ENCODE measurements at regions not wholly inside any gene's neighbourhood (a gene's known extent, or its start where the extent isn't known, plus 50 kb on each side); places are given as distances from the start of the nearest gene placed in this dataset.
"Not testable (repeated sequence)": the region's sequence is repeated elsewhere in the genome, so short reads cannot be mapped to it uniquely, and the experiment has no call there.

DNA sequence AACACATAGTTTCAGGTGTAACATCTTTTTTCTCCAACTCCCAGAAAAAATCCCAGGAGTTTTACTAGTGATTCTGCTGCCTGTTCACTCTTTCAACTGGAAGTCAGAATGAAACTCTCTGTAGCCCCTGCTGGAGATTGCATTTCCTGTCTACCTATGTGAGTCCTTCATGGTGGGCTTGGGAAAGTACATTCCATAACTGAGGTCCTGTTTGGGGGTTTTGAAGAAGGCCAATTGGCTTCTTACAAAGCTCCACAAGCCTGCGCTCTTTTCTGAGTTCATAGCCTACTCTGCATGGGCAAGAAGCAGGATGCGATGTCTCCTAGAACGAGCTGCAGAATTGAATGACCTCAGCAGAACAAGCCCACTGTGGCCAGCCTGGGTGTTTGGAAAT is 86.7 kb downstream of the LYZL2 start:
- no peak overlapping the region for H3K4me3 Mint-ChIP-seq
- DNase-seq, result no peak
- H3K4me1 Mint-ChIP-seq, result peaks cover 17% of the 10 kb centered on the region
- ChIA-PET POLR2A (interaction anchor here (1.6 kb wide), 1 partner anchor 13 kb away, joined by 4 read pairs; no protein-coding TSS in a partner anchor), CTCF (interaction anchor here (1.1 kb wide), 1 partner anchor 48 kb away, joined by 4 read pairs; no protein-coding TSS in a partner anchor)
- H3K27me3 Mint-ChIP-seq, result no peaks in the 10 kb centered on the region
- H3K27ac Mint-ChIP-seq, result no peak overlapping the region
- H3K9me3 Mint-ChIP-seq, result no peaks in the 10 kb centered on the region
- H3K36me3 Mint-ChIP-seq (ENCODE audit: low read depth), result no peaks in the 10 kb centered on the region

DNA sequence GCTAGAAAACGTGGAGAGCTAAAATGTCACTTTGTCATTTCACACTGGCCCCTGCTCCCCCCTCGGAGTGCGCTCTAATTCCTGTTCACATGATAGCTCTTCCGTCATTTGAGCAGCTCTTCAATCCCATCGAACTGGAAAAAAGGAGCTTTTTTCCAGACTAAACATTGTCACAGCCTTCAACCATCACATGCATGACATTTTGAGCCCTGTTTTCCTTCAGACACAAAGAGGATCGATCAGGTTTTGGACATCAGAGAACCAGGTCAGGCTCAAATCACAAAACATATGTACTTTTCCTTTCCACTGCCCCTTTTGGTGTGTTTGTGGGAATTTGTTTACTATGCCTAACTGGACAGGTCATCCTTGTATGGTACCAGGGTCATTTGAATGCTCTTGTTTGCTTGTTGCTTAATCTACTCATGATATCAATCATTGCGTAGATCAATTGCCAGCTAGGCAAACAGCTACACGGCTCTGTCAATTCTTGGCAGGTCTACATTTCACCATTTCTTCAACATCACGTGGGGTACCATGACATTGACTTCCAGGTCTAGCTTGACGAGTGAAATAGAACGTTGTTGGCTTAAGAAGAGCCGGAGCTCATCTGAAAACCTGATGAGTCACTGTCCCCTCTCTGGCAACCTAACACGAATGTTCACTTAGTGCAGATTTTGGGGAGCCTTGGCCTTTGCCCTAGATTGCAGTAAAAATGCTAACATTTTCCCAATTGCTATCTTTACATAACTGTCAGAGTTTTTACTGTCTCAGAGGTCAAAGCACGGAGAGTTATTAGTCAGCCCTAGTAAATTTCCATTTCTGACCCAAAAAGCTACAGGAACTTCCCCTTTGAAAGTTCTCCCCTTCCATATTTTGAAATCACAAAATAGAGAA is 87.3 kb downstream of the LYZL2 start:
- CTCF ChIA-PET, result interaction anchor here (0.7 to 1.3 kb wide), 5 partner anchors 13 to 83 kb away, joined by 3 to 6 read pairs (median 4); no protein-coding TSS in a partner anchor
- H3K36me3 Mint-ChIP-seq (ENCODE audit: low read depth), result no peaks in the 10 kb centered on the region
- no peaks in the 10 kb centered on the region for H3K9me3 Mint-ChIP-seq
- peaks cover 17% of the 10 kb centered on the region for H3K4me1 Mint-ChIP-seq
- no peak for DNase-seq
- POLR2A ChIA-PET, result interaction anchor here (0.6 to 1.6 kb wide), 2 partner anchors 11 to 13 kb away, joined by 3 to 4 read pairs; no protein-coding TSS in a partner anchor
- H3K4me3 Mint-ChIP-seq, result no peak overlapping the region
- no peaks in the 10 kb centered on the region for H3K27me3 Mint-ChIP-seq
- no peak overlapping the region for H3K27ac Mint-ChIP-seq

DNA sequence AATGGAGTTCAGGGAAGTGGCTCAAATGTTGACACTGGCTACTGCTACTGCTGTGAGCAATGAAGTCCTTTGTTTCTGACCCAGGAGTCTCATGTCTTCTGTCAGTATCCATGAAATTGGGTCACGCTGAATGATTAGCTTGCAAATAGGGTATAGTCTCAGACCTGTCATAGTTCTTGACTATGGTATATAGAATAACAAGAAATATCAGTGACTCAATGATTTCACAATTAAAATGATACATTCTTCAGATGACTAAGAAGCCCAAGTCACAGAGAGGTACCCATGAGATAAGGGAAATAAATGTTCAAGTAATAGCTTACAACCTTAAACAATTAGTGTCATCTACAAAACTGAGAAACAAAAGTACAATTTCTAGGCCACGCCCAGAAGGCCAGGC is 89.3 kb downstream of the LYZL2 start:
- no peak overlapping the region for H3K27ac Mint-ChIP-seq
- POLR2A ChIA-PET, result interaction anchor here (1.0 kb wide), 1 partner anchor 106 kb away, joined by 3 read pairs; the partner anchor contains the start of gene MAP3K8

DNA sequence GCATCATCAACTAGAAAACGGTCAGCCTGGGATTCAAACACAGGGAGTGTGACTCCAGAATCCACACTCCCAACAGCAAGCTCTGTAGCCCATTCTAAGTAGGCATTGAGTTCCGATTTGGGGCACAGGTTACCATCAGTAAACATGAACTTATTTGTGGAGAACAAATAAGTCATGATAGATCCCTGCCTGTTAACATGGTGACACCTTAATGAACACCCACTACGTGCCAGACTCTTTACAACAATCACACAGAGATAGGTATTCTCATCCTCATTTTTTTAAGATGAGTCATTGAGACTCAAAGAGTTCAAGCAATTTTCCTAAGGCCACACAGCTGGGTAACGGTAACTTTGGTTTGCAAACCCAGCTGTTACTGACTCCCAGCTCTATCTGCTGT is 91.5 kb downstream of the LYZL2 start:
- no peak overlapping the region for H3K27ac Mint-ChIP-seq
- ChIA-PET POLR2A (no interaction called here), CTCF (interaction anchor here (2.3 to 3.4 kb wide), 4 partner anchors 44 to 146 kb away, joined by 10 to 26 read pairs (median 18); no protein-coding TSS in a partner anchor)
- no peak overlapping the region for H3K4me3 Mint-ChIP-seq
- DNase-seq, result no peak
- H3K9me3 Mint-ChIP-seq, result no peaks in the 10 kb centered on the region
- H3K4me1 Mint-ChIP-seq, result peaks cover 32% of the 10 kb centered on the region
- H3K36me3 Mint-ChIP-seq (ENCODE audit: low read depth), result no peaks in the 10 kb centered on the region
- H3K27me3 Mint-ChIP-seq, result no peaks in the 10 kb centered on the region

More for the DNA sequence above, 89.3 kb downstream of the LYZL2 start:
- Mint-ChIP-seq H3K4me1 (peaks cover 24% of the 10 kb centered on the region), H3K9me3 (no peaks in the 10 kb centered on the region), H3K36me3 (ENCODE audit: low read depth) (no peaks in the 10 kb centered on the region), H3K4me3 (no peak overlapping the region), H3K27me3 (no peaks in the 10 kb centered on the region)
- DNase-seq, result no peak
- CTCF ChIA-PET, result interaction anchor here (0.6 to 1.0 kb wide), 3 partner anchors 42 to 126 kb away, joined by 3 to 4 read pairs (median 3); no protein-coding TSS in a partner anchor

DNA sequence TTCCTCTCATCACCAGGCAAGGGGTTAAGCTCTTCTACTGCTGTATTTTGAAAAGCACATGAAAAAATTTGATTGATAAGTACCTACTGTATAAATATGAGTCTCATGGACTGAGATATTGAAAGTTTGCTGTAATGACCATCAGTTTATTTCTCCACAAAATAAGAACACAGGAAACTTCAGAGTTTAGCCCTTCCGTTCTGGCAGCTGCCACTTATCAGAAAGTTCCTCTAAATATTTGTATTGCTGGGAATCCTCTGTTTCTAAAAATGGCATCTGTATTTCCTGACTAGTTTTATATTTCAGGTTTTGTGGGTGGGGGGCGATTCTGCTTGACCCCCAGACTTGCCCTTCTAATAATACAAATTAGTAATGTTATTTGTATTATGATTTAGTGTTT is 92.0 kb downstream of the LYZL2 start:
- DNase-seq, result no peak
- CTCF ChIA-PET, result interaction anchor here (2.1 to 3.4 kb wide), 5 partner anchors 44 to 145 kb away, joined by 10 to 26 read pairs (median 13); no protein-coding TSS in a partner anchor
- H3K36me3 Mint-ChIP-seq (ENCODE audit: low read depth), result no peaks in the 10 kb centered on the region
- no peak overlapping the region for H3K27ac Mint-ChIP-seq
- peaks cover 32% of the 10 kb centered on the region for H3K4me1 Mint-ChIP-seq
- POLR2A ChIA-PET, result interaction anchor here (1.5 kb wide), 1 partner anchor 104 kb away, joined by 6 read pairs; the partner anchor contains the start of gene MAP3K8
- no peak overlapping the region for H3K4me3 Mint-ChIP-seq
- no peaks in the 10 kb centered on the region for H3K9me3 Mint-ChIP-seq
- H3K27me3 Mint-ChIP-seq, result no peaks in the 10 kb centered on the region

DNA sequence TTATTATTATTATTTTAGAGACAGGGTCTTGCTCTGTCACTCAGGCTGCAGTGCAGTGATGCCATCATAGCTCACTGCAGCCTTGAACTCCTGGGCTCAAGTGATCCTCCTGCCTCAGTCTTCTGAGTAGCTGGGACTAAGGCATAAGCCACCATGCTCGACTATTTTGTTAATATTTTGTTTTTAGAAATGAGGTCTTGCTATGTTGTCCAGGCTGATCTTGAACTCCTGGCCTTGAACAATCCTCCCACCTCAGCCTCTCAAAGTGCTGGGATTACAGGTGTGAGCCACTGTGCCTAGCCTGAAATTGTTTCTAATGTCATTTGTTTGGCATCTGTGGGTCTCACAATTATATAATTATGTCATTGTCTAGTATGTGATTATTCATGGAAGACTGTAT is 92.4 kb downstream of the LYZL2 start:
- not testable (repeated sequence) for H3K36me3 Mint-ChIP-seq (ENCODE audit: low read depth); H3K27ac Mint-ChIP-seq; DNase-seq; H3K4me3 Mint-ChIP-seq; H3K27me3 Mint-ChIP-seq; H3K9me3 Mint-ChIP-seq
- peaks cover 32% of the 10 kb centered on the region for H3K4me1 Mint-ChIP-seq
- POLR2A ChIA-PET, result interaction anchor here (0.8 to 1.8 kb wide), 5 partner anchors 9 to 103 kb away, joined by 3 to 11 read pairs (median 5); partner anchors contain the start of gene MAP3K8
- CTCF ChIA-PET, result interaction anchor here (0.8 to 3.4 kb wide), 6 partner anchors 9 to 145 kb away, joined by 3 to 26 read pairs (median 12); no protein-coding TSS in a partner anchor

DNA sequence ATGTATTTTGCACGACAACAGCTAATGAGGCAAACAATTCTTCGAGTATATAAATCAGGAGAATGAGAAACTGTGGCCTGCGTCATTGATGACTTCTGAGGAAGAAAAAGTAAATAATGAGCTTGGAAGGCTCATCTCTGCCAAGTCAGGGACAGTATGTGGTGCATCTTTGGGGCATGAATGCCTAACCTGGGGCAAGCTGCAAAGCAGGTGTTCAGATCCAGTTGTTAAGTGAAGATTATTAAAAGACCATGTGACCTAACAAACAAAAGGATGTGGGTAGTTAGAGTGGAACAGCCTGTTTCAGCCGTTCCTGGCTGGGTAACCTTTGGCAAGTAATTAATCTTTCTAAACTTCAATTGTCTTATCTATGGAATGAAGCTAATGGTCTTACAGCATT is 93.0 kb downstream of the LYZL2 start:
- H3K27me3 Mint-ChIP-seq, result no peaks in the 10 kb centered on the region
- H3K27ac Mint-ChIP-seq, result no peak overlapping the region
- no peaks in the 10 kb centered on the region for H3K36me3 Mint-ChIP-seq (ENCODE audit: low read depth)
- POLR2A ChIA-PET, result interaction anchor here (0.8 to 1.8 kb wide), 5 partner anchors 9 to 103 kb away, joined by 3 to 11 read pairs (median 5); partner anchors contain the start of gene MAP3K8
- peaks cover 35% of the 10 kb centered on the region for H3K4me1 Mint-ChIP-seq
- no peaks in the 10 kb centered on the region for H3K9me3 Mint-ChIP-seq
- no peak for DNase-seq
- no peak overlapping the region for H3K4me3 Mint-ChIP-seq
- CTCF ChIA-PET, result interaction anchor here (0.6 to 3.4 kb wide), 13 partner anchors 10 to 144 kb away, joined by 3 to 26 read pairs (median 4); no protein-coding TSS in a partner anchor

DNA sequence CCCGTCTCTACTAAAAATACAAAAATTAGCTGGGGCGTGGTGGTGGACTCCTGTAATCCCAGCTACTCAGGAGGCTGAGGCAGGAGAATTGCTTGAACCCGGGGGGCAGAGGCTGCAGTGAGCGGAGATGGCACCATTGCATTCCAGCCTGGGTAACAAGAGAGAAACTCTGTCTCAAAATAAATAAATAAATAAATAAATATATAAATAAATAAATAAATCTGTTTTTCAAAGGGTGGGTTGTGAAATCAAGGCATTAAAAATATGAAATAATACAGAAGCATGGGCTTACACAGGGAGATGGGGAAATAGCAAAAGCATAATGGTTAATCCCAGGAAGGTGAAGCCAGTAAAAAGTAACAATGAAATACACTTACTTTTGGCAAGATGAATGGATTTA is 93.9 kb downstream of the LYZL2 start:
- ChIA-PET POLR2A (interaction anchor here (1.6 to 1.8 kb wide), 2 partner anchors 8 to 98 kb away, joined by 5 to 11 read pairs; no protein-coding TSS in a partner anchor), CTCF (interaction anchor here (1.2 to 3.4 kb wide), 10 partner anchors 10 to 143 kb away, joined by 3 to 26 read pairs (median 8); no protein-coding TSS in a partner anchor)
- Mint-ChIP-seq H3K4me3 (no peak overlapping the region), H3K27me3 (no peaks in the 10 kb centered on the region), H3K9me3 (no peaks in the 10 kb centered on the region), H3K4me1 (peaks cover 40% of the 10 kb centered on the region), H3K27ac (no peak overlapping the region), H3K36me3 (ENCODE audit: low read depth) (no peaks in the 10 kb centered on the region)
- no peak for DNase-seq

DNA sequence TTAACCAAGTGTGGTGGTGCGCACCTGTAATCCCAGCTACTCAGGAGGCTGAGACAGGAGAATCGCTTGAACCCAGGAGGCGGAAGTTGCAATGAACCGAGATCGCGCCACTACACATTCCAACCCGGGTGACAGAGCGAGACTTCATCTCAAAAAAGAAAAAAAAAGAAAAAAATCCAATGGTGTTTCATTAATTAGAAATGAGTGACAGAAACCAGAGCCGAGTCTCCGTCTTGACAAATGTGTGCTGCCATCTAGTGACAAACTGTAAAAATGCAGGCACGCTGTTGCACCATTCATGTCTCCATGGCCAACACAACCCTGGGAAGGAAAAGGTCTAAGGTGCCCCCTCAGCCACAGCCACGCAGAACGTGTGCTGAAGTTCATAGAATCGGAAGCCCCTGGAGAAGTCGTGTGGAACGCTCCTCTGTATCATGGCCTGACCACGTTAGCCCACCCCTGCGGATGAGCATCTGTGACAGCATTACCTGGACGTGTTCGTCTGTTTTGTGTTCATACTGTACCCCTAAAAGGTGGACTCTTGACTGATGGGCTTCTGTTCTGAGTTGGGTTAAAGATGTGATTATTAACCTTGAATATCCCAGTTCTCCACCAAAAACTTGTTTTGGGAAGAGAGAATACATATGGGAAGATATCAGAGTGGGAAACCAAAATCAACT is 94.9 kb downstream of the LYZL2 start:
- no peaks in the 10 kb centered on the region for H3K27me3 Mint-ChIP-seq
- H3K4me3 Mint-ChIP-seq, result no peak overlapping the region
- no peaks in the 10 kb centered on the region for H3K36me3 Mint-ChIP-seq (ENCODE audit: low read depth)
- peaks cover 45% of the 10 kb centered on the region for H3K4me1 Mint-ChIP-seq
- POLR2A ChIA-PET, result interaction anchor here (2.0 kb wide), 1 partner anchor 97 kb away, joined by 11 read pairs; no protein-coding TSS in a partner anchor
- peak; percentile 76 for DNase-seq
- no peak overlapping the region for H3K27ac Mint-ChIP-seq
- H3K9me3 Mint-ChIP-seq, result no peaks in the 10 kb centered on the region
- CTCF ChIA-PET, result interaction anchor here (0.9 to 5.9 kb wide), 11 partner anchors 37 to 175 kb away, joined by 3 to 67 read pairs (median 7); partner anchors contain the start of gene MAP3K8

DNA sequence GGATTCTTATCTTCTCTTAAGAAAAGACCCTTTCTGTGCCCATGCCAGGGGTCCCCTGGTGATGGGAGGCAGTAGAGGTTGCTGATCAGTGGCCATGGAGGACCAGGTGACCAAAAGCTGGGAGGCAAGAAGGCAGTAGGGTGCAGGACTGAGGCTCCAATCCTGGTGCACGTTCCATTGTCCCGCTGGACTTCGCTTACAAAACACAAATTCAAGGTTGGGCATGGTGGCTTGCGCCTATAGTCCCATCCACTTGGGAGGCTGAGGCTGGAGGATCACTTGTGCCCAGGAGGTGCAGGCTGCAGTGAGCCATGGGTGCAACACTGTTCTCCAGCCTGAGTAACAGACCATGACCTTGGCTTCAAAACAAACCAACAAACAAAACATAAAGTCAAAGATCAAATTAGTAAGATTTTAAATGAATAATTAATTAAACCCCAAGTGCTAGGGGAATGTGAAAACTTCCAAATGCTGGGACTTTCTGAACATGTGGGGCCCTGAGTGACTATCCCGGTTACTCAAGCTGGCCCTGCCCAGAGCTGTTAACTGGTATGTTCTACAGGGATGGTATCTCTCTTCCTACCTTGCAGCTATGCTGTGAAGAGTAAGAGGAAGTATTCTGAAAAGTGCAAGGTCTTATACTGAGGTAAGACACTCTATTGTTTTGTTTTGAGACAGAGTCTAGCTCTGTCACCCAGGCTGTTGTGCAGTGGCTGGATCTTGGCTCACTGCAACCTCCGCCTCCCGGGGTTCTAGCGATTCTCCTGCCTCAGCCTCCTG is 97.6 kb downstream of the LYZL2 start:
- POLR2A ChIA-PET, result interaction anchor here (0.6 to 6.7 kb wide), 2 partner anchors 94 to 100 kb away, joined by 3 to 68 read pairs; partner anchors contain the start of gene MAP3K8
- H3K36me3 Mint-ChIP-seq (ENCODE audit: low read depth), result no peaks in the 10 kb centered on the region
- no peaks in the 10 kb centered on the region for H3K27me3 Mint-ChIP-seq
- H3K9me3 Mint-ChIP-seq, result no peaks in the 10 kb centered on the region
- CTCF ChIA-PET, result interaction anchor here (0.8 to 5.9 kb wide), 10 partner anchors 8 to 184 kb away, joined by 3 to 67 read pairs (median 6); partner anchors contain the start of gene MAP3K8
- H3K4me1 Mint-ChIP-seq, result peaks cover 69% of the 10 kb centered on the region
- no peak overlapping the region for H3K4me3 Mint-ChIP-seq
- DNase-seq, result no peak
- H3K27ac Mint-ChIP-seq, result peak overlapping the region; percentile 41

DNA sequence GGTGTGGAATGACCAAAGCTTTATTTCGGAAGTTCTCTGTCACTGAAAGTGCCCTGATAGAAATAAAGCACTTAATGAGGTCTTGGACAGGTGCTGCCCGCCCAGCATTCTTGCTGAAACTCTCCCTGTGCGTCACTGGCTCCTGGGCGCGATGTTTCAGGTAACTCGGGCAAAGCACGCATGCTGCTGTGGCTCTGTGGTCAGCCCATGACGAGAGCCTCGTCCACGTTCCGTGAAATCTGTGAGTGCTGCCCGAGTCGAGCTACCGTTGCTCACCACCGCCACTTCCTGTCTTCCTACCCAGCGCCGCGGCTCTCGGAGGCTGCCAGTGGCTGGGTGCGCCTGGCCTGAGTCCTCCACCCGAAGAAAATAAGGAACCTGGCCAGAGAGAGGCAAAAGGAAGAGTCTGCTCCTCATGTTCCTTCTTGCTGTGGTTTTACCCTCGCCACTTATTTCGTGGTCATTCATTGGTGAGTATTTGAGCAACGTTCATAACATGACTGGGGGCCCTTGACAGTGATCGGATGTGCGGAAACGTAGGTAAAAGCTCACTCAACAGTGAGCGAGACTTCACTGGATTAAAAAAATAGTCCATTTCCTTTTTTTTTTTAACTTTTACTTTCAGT is 95.5 kb downstream of the MAP3K8 start:
- Mint-ChIP-seq H3K36me3 (ENCODE audit: low read depth) (no peaks in the 10 kb centered on the region), H3K9me3 (no peaks in the 10 kb centered on the region), H3K27ac (peak overlapping the region; percentile 97), H3K4me1 (peaks cover 76% of the 10 kb centered on the region), H3K27me3 (peaks cover 5% of the 10 kb centered on the region), H3K4me3 (peak overlapping the region; percentile 71)
- peak; percentile 90 for DNase-seq
- POLR2A ChIA-PET, result interaction anchor here (0.7 to 6.7 kb wide), 19 partner anchors 13 to 153 kb away, joined by 3 to 68 read pairs (median 4); partner anchors contain the start of gene MAP3K8
- CTCF ChIA-PET, result interaction anchor here (0.6 to 5.9 kb wide), 13 partner anchors 13 to 137 kb away, joined by 3 to 67 read pairs (median 4); partner anchors contain the start of gene MAP3K8

Measured in activated CD4-positive, alpha-beta memory T cell treated with anti-CD3 and anti-CD28 coated beads, Interleukin-2, amount 10 ng/mL, durations not matched to agents 7 days and 5 days (primary cell).